ENCODE measurements at regions not wholly inside any gene's neighbourhood (a gene's known extent, or its start where the extent isn't known, plus 50 kb on each side); places are given as distances from the start of the nearest gene placed in this dataset.

DNA sequence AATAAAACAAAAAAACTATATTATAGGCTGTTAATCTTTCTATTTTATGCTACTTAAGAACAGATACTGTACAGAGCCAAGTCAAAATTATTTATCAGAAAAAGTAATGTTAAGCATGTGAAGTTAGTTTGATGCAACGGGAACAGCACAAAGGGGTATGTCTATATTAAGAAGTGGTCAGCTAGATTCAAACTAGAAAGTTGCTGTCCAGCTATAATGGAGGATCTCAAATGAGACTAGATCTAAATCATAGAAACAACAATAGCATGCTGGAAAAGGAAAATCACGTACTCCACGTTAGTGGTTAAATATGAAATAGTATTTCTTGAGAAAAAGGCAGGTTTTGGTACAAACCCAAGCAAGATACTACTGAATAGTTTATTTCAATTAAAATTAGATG, 1124.0 kb downstream of the GRIK2 start:
- no peak for DNase-seq

GRCh38 chr6:102501615-102502014, 1108.1 kb downstream of the GRIK2 start:
- DNase-seq, result no peak

- no peak for DNase-seq
Observed at GRCh38 chr6:102494808-102495207, 1101.3 kb downstream of the GRIK2 start.

GRCh38 chr6:102493485-102493884, 1100.0 kb downstream of the GRIK2 start:
- no peak for DNase-seq

DNA sequence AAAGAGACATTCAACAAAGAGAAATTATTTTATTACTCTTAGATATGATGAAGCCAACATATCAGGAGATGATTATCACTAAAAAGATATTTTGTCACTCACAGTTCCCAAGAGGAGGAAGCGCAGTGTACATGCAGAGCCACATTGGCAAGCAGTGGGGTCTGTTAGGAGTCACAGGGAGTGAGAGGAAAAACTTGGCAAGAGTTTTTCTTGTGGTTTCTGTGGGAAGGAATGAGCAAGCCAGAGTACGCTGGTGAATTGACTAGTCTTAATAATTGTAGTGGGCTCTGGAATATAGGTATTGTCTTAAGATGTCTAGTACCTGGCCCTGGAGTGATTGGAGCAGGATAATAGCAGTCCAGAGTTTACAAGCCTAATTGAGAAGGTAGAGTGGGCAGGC, 1095.2 kb downstream of the GRIK2 start:
- DNase-seq, result no peak

- no peak for DNase-seq
Observed at GRCh38 chr6:102485480-102485879, 1092.0 kb downstream of the GRIK2 start.

GRCh38 chr6:102474041-102474807, 1080.7 kb downstream of the GRIK2 start:
- no peak for DNase-seq

- no peak for DNase-seq
Observed at GRCh38 chr6:102458990-102459389, 1065.5 kb downstream of the GRIK2 start.

DNA sequence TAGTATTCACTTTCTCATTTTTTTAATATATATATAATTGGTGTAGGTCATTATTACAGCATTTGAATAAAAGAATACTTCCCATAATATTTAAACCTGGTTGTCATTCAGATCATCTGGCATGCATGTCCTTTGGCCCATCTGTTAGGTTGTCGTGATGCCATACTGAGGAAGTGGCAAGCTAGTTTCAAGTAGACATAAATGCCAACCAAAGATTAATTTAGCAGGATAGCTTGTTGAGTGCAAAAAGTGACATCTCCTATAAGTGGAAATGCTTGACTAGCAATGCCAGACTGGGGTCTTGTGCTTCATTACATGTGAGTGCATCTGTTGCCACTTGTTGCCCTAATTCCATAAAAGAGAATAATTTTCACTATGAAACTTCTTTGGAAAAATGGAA, 1044.7 kb downstream of the GRIK2 start:
- DNase-seq, result no peak

DNA sequence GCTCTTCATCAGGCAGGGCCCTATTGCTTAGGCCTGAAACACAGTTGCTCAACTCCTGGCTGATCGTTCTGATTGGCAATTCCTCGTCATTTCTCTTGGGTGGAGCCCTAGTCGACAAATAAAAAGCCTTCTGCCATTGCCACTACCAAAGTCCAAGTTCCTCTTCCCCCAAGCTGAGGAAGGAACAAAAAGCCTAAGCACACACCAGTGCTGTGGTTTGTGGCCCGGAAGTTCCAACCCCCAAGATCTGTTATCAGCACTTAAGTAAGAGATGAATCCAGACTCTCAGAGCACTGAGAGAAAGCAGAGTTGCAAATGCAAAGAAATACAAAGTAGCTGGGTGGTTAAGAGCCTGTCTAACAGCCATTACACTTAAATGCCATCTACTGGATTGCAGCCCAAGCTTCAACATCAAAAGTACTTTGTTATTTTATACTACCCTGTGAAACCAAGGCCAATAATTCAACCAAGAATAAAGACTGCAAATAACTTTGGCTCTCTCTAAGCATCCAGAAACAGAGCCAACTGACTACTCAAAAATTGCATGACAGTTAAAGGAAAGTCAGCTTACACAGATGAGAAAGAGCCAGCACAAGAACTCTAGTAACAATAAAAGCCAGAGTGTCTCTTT, 1024.0 kb downstream of the GRIK2 start:
- DNase-seq, result no peak

DNA sequence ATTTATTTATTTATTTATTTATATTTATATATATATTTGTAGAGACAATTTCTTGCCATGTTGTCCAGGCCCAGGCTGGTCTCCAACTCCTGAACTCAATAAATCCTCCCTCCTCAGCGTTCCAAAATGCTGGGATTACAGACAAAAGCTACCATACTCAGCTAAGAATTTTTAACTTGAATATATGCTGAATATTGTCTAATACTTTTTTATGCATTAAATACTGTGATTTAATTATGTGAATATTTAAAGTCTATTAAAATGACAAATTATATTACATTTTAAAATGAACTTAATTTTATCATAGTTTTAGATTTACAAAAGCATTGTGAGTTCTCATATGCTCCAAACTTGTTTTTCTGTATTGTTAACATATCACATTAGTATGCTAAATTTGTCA, 1022.4 kb downstream of the GRIK2 start:
- no peak for DNase-seq

DNA sequence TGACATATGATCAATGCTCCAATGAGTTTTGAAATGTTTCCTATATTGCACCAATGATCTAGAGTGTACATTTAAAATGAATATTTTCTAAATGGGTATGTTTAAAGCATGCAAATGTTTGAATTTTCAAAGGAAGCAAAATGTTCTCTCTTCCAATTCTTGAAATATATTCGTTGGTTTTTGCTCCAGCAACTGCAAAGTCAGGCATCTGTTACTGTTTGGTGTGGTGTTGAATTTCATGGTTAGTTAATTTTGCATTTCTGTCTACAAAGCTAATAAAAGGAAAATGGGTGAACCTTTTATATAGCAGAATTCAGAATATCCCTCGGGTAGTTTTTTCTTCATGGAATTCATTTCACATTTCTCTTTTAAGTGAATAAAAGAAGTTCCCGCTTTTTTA, 1018.3 kb downstream of the GRIK2 start:
- DNase-seq, result no peak

DNA sequence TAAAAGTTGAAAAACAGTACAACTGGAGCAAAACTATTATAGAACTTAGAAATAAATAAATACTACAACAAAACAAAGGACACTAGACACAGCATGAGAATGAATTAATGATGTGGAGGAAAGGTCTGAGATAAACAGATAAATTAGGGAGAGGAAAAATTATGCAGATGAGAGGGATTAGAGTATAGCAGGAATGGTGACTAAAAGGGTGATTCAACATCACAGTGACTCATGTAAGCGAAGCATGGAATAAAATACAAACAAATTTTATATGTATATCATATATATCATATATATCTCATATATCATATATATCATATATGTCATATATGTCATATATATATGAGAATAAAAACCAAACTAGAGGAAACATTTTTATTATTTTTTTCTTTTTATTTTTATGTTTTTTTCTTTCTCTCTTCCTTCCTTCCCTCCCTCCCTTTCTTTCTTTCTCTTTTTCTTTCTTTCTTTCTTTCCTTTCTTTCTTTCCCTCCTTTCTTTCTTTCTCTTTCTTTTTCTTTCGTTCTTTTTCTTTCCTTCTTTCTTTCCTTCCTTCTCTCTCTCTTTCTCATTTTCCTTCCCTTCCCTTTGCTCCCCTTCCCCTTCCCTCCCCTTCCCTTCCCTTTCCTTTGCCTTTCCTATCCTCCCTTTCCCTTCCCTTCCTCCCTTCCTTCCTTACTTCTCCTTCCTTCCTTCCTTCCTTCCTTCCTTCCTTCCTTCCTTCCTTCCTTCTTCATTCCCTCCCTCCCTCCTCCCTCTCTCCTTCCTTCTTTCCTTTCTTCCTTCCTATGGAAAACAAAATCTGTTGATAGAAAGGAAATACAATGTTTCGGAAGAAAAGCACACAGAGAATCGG, 1014.6 kb downstream of the GRIK2 start:
- DNase-seq, result no peak

DNA sequence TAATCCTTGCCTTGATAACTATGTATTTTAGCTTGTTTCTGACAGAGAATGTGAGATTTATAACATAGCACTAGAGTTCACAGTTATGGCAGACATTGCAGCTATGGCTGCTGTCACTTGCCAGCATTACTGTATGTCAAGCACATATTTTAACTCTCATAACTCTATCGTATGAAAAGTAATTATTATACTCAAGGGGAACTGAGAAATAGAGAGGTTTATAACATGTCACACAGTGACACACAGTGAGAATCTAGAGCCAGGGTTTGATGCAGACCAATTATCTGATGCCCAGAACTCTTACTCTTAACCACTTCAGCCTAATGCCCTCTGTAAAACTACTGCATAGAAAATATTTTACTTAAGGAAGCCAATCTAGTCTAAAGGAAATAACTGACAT, 1012.4 kb downstream of the GRIK2 start:
- DNase-seq, result no peak

- DNase-seq, result no peak
Observed at GRCh38 chr6:102402635-102403329, 1009.3 kb downstream of the GRIK2 start.

- no peak for DNase-seq
Observed at GRCh38 chr6:102398788-102399390, 1005.4 kb downstream of the GRIK2 start.

DNA sequence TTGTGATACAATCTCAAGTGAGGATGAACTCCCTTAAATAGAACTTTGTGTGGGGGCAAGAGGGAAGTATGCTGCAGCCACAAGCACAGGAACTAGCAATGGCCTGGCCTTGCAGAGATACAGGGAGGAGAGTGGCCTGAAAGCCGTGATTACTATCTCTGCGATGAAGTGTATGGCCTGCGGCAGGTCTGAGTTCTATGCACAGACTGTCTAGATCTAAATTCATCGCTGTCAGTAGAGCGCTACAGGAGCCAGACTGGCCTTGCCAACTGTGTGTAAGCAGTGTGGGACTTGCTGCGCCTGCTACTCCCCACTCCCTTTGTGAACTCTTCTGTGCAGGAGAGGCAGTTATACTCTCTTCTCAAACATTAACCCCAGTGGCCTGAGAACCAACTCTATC, 997.0 kb downstream of the GRIK2 start:
- no peak for DNase-seq

DNA sequence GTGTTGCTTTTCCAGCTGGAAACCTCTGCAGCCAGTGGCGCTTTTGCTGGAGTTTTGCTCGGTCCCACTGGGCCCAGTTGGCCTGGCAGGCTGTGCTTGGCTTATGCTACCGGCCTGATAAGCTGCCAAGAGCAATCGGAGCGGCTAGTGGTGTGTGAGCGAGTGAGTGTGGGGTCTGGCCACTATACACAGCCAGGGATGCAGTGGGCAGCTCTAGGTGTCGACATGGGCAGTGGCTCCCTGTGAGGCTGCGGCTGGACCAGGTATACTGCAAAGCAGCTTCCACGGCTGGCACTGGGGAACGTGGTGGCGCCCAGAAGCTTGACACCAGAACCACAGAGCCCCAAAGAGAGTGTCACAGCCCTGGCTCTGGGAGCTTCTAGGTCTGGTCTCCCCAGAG, 996.5 kb downstream of the GRIK2 start:
- no peak for DNase-seq

DNA sequence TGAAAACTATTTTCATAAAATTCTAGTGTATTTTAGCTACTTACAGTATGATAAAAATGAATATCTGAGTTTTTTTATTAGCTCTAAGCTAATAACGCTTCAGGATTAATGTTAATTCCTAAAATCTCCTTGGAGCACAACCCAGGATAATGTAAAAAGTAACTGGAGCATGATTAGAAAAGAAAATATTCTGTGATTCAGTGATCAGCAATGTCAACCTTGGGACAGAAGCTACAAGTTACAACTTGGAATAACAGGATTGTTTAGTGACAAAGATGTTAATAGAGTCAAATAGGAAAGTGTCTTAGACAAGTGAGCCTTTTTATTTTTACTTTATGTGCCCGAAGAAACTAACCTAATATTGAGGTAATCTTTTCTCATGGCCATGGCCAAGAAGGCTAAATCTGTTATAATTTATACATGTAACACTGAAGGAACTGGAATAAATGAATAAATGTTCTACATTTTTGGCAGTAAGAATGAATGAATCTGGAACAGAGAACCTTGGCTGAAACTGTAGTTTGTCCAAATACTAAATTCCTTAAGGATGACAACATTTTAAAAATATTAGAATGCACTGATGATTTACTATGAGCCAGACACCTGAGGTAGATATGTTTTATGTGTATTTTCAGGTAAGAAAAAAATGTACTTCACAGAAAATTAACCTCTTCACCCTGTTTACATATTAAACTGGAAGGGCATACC, 994.0 kb downstream of the GRIK2 start:
- DNase-seq, result no peak

DNA sequence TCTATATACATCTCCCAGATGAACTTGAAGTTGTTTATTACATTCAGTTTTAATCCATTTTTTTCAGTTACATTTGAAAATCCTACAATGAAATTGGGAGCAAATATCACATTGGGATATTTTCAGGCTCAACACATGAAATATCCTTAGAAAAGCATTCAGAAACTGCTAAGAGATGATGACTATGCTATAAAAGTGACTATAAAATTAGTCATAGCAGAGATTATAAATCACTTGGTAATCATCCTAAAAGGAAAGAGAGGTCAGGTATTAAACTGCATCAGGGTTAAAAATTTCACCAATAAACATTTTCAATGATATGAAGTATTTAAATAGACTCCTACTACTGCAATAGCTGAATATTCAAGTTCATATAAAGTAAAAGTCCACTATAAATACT, 987.7 kb downstream of the GRIK2 start:
- no peak for DNase-seq

- no peak for DNase-seq
Observed at GRCh38 chr6:102356170-102356569, 962.7 kb downstream of the GRIK2 start.

- no peak for DNase-seq
Observed at GRCh38 chr6:102355578-102355977, 962.1 kb downstream of the GRIK2 start.
